ENCODE measurements at regions not wholly inside any gene's neighbourhood (a gene's known extent, or its start where the extent isn't known, plus 50 kb on each side); places are given as distances from the start of the nearest gene placed in this dataset.

DNA sequence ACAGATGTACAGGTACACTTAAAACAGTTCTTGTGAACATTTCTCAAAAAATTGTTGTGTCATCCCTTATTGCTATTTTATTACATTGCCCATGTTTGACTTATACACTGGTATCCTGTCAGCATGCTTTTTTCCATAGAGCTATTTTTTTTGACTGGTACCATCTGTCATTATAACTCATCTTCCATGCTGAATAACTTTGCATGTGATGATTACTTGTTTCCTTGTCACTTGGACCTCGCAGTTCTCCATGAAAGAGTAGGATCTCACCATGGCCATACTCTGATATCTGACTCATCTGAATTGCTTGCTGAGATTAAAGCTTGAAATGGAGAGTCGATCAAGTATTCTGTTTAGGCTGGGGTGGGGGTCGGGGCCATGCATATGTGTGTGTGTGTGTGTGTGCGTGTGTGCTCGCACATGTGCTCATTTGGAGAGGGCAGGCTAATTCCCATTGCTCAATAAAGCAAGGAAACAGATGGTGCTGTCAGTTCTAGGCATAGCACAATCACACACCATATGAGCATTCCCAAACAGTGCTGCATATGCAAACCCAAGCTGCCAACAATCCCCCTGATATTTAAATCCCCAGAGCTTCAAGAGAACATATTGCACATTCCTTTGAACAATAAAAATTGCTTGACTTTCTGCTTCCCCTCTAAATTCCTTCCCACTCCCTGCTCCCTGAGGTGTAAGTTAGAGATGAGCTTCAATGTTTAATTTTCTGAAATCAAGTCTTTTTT lies 62.9 kb downstream of the NHLRC3 start:
- peak; percentile 46 for DNase-seq

DNA sequence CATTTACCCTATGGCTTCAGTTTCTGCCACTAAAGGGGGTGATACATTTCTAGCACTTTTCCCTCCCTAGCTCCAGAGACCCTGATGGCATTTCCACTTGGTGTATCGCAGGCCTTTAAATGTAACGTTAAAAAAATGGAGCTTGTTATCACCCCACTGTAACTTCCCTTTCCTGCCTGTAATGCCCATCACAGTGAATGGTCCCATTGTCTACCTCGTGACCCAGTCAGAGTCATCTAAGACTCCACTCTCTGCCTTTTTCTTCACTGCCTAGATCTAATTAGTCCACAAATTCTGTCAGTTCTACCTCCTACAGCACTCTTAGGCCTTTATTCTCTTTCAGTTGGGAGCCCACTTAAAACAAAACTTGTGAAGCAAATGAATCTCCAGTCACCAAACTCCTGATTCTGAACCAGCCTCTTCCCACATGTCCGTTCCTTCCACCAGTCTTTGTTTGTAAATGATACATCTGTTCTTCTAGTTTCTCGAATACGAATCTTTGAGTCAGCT lies 64.8 kb downstream of the NHLRC3 start:
- no peak for DNase-seq

DNA sequence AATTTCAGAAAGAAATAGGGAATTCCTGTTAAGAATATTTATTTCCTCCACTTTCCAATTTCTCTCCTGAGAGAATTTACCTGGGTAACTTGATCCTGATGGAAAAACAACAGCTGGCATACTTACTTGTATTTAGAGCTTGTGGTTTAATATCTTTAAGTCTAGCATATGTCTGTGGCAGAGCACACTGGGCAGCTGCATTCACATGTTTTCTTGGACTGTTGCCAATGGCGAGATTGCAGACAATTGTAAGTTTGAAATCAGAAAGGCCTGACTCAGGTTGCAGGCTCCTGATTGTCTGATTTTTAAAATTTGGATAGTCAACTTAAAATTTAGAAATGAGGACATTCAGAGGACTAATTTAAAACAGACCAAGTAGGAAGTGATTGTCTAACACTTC lies 66.9 kb downstream of the NHLRC3 start:
- DNase-seq = no peak

DNA sequence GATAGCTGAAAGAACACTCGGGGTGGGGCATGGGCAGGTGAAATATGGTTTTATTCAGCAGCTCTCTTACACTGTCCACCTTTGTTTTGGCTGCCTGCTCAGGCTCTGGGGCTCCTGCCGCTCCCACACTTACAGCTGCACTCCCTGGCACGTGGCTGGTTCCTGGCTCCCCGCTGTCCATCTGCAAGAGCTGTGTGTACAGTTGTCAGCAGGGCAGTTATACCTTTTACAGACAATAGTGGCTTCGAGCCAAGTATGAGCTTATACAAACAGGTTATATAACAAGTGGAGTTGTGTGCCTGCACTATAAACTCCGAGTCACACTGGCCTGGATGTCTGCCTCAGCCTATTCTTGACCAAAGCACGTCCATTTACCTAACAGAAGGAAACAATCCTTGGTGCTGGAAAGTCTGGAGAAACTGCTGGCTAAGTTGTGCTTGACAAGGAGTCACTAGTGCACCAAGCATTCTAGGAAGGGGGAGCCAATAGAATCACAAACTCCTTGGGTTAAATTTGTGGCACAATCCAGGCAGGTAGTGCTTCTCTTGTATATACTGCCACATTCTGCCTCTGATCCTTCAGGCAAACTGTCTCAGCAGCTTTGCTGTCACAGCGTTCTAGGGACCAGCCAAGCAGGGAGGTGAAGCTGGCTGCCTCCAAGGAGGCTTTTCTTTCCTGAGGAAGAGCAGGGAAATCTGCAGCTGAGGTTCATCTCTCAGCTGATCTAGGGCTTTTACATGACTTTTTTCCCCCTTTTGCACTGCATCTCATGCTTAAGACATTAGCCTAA lies 68.2 kb downstream of the NHLRC3 start:
- peak; percentile 19 for DNase-seq

DNA sequence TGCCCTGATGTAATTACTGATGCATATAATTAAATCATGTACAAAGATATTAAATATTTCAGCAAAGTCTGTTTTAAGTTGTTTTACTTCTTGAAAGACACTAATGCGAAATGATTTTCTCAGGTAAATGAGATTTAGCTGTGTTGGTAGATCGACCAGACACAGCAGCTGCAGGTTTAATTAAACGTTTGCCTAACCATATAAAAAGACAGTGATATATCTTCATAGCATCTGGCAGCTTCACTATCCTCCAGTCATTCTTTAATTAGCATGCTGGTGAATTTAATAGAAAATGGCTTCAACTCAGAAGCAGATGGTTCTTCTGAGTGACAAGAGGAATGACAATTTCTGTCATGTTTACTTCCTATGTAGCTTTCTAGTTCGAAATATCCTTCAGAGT lies 69.3 kb downstream of the NHLRC3 start:
- DNase-seq = peak; percentile 32

DNA sequence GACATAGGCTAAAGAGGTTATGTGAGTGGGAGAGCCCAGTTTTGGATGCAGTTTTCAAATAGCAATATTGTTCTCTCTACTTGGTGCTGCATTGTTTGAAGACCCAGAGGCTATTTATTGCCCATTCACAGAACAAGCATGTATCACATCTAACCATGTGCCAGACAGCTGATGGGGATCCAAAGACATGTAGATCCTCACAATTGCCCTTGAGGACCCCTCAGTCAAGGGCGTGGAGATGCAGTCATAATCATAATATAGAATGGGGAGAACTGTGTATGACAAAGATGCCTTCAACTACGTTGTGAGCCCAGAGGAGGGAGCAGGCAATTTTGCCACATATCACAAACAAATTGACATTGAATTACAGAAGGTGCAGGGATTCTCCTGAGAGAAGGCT lies 70.5 kb downstream of the NHLRC3 start:
- no peak for DNase-seq

DNA sequence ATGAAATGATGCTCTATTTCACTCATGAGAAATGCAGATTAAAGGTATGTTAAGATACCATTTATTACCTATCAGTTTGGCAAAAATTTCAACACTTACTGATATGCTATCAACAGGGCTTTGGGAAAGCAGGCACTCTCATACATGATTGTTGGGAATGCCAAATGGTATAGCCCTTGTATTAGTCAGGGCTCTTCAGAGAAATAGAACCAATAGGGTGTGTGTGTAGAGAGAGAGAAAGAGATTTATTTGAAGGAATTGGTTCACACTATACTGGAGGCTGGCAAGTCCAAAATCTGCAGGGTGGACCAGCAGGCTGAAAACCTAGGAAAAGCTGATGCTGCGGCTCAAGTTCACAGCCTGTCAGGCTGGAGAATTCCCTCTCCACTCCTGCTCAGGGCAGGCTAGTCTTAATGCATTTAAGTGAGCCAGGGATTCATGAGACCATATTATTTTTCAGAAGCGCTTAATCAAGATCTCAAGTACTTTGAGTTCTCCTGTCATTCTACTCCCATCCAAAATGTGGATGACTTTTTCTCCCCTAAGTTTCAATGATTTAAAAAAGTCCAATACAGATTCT lies 72.4 kb downstream of the NHLRC3 start:
- no peak for DNase-seq

DNA sequence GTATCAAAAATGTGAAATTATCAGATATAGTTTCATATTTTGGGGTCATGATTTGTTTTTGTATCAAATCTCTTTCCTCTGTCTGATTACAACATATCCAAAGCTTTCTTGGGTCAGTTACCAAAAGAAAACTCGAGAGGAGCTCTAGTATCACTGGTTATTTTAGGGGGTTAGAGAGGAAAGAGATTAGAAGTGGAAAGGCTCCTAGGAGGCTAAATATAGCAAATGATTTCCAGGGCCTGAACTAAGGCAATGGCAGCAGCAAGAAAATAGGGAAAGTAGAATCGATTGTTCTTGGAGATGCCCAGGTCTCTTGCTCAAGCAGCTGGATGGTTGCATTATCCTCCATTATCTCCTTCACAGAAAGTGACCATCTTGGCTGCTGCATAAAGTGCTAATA lies 72.9 kb downstream of the NHLRC3 start:
- DNase-seq = no peak

DNA sequence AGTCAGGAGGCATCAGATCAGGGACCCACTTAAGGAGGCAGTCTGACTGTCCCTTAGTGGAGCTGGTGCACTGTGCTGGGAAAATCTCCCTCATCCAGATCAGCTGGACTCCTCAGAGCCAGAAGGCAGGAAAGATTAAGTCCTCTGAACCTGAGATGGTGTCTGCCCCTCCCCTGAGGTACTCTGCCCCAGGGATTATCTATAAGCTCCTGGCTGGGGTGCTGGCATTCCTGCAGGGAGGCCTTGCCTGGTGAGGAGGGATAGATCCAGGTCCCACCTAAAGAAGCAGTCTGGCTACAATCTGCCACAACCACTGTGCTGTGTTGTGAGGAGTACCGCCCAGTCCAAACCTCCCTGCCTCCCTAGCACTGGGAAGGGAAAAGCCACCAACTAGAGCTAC lies 81.2 kb downstream of the NHLRC3 start:
- no peak for DNase-seq

DNA sequence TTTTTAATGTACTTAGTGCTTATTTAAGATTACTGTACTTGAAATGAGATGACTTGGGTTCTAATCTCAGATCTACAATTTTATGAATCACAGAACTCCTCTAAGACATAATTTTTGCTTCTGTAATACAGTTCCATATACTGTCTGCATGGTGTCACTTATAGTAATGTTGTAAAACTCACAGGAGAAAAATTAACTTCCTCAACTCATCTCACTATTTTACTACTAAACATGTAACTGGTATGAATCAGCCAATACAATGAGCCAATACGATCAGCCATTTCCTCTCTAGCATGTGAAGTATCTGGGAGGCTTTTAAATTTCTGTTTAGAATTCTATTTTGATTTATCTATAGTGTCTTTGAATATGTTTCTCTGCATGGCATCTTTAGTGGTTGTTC lies 85.3 kb downstream of the NHLRC3 start:
- no peak for DNase-seq

DNA sequence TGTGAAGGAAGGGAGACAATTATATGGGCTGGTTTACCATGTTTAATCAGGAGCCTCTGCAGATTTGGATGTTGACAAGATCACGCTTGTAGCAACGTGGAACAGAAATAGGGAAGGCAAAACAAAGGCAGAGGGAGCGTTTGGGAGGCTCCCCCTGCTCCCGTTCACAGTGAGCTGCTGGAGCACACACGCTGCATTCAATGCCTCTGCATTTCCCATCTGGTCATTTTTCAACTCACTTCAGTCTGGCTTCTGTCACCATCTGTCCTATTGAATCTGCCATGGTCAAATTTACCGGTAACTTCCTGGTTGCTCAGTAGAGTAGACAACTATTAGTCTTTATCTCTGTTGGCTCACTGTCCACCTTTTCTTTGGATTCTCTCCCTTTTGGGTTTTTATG lies 91.0 kb downstream of the NHLRC3 start:
- DNase-seq = no peak

DNA sequence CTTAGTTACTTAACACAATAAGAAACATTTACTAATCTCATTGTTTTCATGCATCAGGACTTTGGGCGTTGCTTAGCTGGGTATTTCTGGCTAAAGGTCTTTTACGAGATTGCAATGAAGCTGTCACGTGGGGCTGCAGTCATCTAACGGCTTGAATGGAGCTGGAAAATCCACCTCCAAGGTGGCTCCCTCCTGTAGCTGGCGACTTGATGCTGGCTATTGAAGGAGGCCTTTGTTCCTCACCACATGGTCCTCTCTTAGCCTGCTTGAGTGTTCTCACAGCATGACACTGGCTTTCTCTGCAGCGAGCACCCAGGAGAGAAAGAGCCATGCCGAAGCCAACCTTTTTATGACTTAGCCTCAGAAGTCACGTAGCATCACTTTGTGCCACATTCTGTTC lies 92.0 kb downstream of the NHLRC3 start:
- no peak for DNase-seq

DNA sequence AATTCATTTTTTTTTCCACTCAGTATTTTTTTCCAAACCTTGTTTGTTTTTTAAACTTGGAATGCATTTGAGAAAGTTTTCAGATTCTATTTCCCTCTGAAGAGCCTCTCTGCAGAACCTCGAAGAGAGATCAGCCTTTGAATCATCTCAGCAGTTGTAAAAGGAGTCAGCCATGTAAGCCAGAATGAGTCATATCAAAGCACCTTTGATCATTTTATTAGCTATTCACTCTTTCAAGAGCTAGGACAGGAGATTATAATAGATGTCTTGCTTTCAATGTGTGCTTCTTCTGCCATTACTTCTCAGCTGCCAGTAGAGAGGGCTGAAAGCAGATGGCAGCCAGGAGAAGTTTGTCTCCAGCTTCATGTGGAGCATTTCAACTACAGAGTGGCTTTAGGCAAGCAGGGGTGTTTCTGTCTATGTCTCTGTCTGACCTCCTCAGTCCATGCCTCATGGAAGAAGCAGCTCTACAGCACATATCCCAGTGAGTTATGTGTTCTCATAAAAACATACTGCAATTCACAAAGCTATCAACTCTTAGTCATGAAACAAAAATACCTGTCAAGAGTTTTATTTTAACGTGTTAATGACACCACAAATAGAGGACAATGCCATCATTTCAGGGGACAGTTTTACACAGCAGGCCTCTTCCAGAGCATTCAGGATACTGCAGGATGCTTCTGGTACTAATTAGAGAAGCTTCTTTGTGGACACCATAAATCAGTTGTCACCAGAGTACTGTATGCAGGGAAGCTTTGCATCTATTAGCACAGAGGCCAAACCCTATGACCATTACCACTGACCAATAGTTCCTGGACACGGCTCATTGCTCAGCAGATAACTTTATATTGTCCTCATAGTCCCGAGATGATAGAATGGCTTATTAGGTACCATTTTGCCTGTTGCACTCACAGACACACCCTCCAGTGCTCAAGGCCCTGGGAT lies 94.3 kb downstream of the NHLRC3 start:
- DNase-seq = no peak

DNA sequence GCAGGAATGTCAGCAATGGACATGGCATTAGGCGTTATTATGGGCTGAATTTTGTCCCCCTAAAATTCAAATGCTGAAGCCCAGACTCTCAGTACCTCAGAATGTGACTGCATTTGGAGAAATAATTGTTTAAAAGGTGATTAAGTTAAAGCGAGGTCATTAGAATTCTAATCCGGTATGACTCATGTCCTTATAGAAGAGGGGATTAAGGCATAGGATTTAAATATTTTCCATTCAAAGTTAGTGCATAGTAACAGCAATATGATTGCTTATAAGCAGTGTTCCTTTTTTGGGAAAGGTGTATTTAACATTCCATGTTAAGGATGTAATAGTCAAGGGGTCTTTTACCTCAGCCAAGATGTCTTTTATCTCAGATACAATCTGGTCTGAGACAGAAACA lies 95.5 kb downstream of the NHLRC3 start:
- no peak for DNase-seq

DNA sequence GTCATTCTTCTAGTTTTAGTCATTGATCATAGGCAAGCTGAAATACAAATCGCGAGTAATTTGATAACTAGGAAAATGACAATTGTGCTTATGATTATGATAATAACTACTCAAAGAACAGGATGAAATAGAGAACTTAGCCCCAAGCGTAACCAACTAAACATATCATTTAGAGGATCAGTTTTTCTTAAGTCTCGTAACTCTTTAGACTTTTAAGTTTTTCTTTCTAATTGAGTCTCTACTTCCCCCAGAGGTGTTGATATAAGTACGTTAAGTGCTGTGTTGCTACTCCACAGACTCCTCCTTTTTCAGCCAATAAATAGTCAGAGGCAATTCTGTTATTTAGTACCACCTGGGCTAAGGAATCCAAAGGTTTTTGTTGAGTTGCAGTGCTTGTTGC lies 96.3 kb downstream of the NHLRC3 start:
- DNase-seq = no peak

DNA sequence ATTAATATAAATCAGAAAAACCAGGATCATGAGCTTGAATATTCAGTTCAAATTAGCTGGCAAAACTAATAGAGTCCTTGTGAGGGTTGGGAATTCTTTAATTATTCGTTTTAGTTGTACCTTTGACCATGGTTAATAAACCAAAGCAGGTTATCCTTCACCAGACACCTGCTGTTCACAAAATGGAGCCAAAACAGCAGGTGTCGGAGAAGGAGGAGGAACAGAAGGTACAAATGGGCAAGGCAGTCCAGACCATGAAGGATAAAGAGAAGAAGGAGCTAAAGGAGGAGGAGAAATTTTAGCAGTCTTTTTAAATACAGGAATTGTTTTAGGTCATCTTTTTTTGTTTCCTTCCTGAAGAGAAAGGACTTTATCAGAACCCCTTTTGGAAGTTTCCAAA lies 106.1 kb downstream of the NHLRC3 start:
- no peak for DNase-seq

DNA sequence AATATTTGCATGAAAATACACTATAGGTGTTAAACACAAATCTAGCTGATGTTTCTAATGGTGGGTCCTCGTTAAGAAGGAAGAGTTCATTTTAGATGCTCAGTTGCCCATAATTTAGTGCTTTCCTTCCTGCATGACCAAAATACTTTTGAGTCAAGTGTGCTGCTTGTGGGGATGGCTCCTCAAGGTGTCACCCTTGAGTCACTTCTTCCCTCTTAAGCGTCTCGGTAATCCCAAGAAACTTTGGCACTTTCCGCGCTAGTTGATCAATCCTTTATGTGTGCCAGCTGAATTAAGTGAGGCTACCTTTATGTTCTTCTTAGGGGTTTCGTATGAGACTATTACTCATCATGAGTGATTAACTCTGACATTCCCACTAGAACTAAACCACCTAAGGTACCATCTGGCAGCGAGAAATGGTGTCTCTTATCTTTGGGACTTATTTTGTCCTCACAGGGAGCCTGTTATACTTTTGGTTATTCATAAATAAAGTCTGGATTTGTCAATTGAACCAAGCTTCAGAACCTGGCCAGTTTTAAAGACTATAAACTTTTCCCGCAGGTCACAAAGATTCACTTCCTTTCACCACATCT lies 106.8 kb downstream of the NHLRC3 start:
- peak; percentile 63 for DNase-seq

DNA sequence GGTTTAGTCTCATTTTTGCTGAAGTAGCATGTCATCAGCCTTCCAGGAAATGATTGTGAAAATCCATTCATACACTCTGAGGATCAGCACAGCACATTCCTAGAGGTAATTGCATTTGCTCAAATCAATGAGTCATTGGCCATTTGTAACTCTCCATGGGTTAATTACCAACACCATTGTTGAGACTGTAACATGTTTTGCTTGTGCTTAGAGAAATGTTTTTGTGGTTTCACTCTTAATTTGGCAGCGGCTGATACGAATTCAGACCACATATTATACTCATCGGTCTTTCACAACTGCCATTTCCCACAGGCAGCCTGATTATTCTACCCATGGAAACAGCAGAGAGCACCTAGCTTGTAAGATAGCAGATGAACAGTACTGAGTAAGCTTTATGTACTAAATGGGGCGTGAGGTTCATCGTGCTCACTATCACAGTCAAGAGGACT lies 110.3 kb downstream of the NHLRC3 start:
- peak; percentile 34 for DNase-seq

DNA sequence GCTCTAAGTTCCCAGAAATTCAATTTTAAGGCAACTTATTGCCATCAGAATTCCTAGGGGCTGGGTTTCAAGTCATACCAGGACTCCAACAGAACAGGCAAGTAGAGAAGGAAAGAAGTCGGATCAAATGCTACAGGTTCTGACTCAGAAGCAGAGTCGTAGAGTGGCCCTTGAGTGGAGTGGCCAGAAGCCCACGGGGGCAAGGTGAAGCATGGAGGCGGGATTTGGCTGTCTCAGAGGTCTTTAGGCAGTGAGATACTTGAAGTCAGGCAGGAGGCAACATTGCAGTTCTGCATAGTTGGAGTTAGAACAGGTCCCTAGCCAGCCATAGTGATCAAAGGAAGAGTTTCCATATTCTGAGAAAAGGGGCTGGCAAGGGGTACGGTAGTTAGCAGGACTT lies 111.6 kb downstream of the NHLRC3 start:
- no peak for DNase-seq

DNA sequence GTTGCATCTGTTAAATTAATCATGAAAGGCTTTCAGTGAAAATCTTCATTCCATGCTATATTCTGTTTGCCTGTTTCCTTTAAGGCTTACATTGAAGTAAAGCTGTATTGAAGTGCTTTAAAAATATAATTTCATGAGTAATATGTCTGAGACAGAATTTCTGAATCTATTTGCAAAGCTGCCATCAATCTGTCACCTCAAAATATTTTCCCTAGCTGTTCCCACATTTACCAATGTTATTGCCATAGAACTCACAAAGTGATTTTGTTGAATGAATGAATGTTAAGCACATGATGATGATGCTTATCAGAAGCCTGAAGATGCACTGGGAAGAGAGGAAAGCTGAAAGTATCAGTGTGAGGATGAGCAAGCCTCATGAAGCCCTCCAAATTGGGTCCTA lies 115.8 kb downstream of the NHLRC3 start:
- DNase-seq = no peak

DNA sequence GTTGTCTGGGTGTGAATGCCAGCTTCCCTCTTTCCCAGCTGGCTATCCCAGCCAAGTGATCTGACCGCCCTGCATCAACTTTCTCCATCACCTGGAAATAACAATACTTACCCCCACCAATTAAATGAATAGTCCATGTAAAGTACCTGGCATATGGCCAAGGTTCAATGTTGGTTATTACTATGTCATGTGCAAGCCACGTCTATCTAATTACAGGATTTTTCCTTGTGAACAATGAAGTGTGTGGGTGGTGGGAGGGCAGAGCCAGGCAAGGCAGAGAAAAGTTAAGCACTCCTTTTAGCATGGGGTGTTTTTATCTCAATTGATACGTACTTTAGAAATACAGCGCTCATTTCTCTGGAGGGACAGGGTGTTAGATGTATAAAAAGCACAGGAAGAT lies 121.1 kb downstream of the NHLRC3 start:
- DNase-seq = no peak

DNA sequence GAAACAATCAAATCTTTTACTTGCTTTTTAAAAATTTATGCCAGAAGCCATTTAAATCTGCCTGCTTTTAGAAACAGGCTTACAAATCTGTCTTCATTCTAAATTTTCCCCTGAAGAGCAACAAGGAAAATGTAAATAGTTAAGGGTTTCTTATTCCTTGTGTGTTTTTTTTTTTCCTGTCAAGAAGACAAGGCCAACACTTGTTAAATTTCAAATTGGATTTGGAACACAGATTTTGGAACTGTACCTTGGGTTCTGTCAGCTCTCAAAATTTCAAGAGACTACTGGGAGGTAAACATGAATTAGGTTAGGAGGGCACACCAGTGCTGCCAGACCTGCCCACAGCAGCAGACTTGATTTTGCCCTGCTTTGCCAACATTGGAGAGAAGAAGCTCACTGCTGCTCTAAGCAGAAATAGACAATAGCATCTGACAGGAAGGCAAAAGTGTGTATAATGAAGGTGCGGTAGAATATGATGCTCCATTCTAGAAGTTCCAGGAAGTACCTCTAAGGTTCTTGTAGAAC lies 121.7 kb downstream of the NHLRC3 start:
- no peak for DNase-seq

All from retina (tissue), 1 donor.